ENCODE measurements at regions not wholly inside any gene's neighbourhood (a gene's known extent, or its start where the extent isn't known, plus 50 kb on each side); places are given as distances from the start of the nearest gene placed in this dataset.

GRCh38 chr12:4196805-4197420 is 76.6 kb upstream of the CCND2 start:
- no peak for ATAC-seq
- Mint-ChIP-seq H3K4me3 (no peak overlapping the region), H3K27me3 (no peaks in the 10 kb centered on the region), H3K27ac (no peak overlapping the region), H3K9me3 (no peaks in the 10 kb centered on the region), H3K4me1 (ENCODE audit: low read depth) (peaks cover 4% of the 10 kb centered on the region), H3K36me3 (ENCODE audit: low read depth) (no peaks in the 10 kb centered on the region)
- ChIA-PET POLR2A (interaction anchor here (1.2 kb wide), 1 partner anchor 8 kb away, joined by 3 read pairs; no protein-coding TSS in a partner anchor), CTCF (interaction anchor here (1.0 to 1.4 kb wide), 2 partner anchors 19 to 32 kb away, joined by 3 read pairs; no protein-coding TSS in a partner anchor)
- intact Hi-C loops (cut with micrococcal nuclease), result no loop called here
- TF ChIP-seq CTCF (IDR thresholded peaks at IDR 0.05), result no peak
- no peak for DNase-seq

DNA sequence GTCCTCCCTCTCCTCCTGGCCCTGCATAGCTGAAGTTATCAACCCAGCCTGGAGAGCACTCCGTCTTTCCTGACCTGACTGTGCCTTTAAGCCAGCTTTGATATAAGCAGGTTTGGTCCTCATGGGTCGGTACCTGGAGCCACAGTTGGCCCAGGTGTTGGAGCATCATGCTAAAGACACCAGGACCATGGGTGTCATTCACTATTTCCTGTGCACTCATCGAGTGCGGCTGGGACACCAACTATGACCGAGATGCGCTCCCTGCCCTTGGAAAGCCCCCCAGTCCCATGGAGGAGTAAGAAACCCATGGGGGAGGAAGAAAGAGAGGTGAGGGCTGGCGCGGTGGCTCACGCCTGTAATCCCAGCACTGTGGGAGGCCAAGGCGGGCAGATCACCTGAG is 78.9 kb upstream of the CCND2 start:
- ChIA-PET POLR2A (no interaction called here), CTCF (interaction anchor here (0.8 kb wide), 1 partner anchor 200 kb away, joined by 3 read pairs; no protein-coding TSS in a partner anchor)
- no peaks in the 10 kb centered on the region for H3K27me3 Mint-ChIP-seq
- H3K4me1 Mint-ChIP-seq (ENCODE audit: low read depth), result peaks cover 4% of the 10 kb centered on the region
- TF ChIP-seq CTCF (IDR thresholded peaks at IDR 0.05), result no peak
- DNase-seq, result no peak
- no peak overlapping the region for H3K4me3 Mint-ChIP-seq
- H3K27ac Mint-ChIP-seq, result no peak overlapping the region
- no peaks in the 10 kb centered on the region for H3K36me3 Mint-ChIP-seq (ENCODE audit: low read depth)
- no peaks in the 10 kb centered on the region for H3K9me3 Mint-ChIP-seq
- ATAC-seq, result no peak
- intact Hi-C loops (cut with micrococcal nuclease), result no loop called here

GRCh38 chr12:4193821-4194220 is 79.7 kb upstream of the CCND2 start:
- ATAC-seq (no peak), DNase-seq (no peak)
- H3K27ac Mint-ChIP-seq, result no peak overlapping the region
- TF ChIP-seq CTCF (IDR thresholded peaks at IDR 0.05), result no peak
- no peaks in the 10 kb centered on the region for H3K36me3 Mint-ChIP-seq (ENCODE audit: low read depth)
- H3K27me3 Mint-ChIP-seq, result no peaks in the 10 kb centered on the region
- POLR2A ChIA-PET, result no interaction called here
- peaks cover 4% of the 10 kb centered on the region for H3K4me1 Mint-ChIP-seq (ENCODE audit: low read depth)
- H3K4me3 Mint-ChIP-seq, result no peak overlapping the region
- intact Hi-C loops (cut with micrococcal nuclease), result no loop called here
- CTCF ChIA-PET, result interaction anchor here (0.8 to 1.0 kb wide), 2 partner anchors 17 to 199 kb away, joined by 3 read pairs; no protein-coding TSS in a partner anchor
- H3K9me3 Mint-ChIP-seq, result no peaks in the 10 kb centered on the region

GRCh38 chr12:4191642-4192041 is 81.9 kb upstream of the CCND2 start:
- no peak overlapping the region for H3K4me3 Mint-ChIP-seq
- no peaks in the 10 kb centered on the region for H3K9me3 Mint-ChIP-seq
- ChIA-PET POLR2A (interaction anchor here (1.2 kb wide), 1 partner anchor 102 kb away, joined by 3 read pairs; no protein-coding TSS in a partner anchor), CTCF (interaction anchor here (0.6 to 1.4 kb wide), 2 partner anchors 12 to 28 kb away, joined by 3 read pairs; no protein-coding TSS in a partner anchor)
- DNase-seq (no peak), ATAC-seq (no peak)
- H3K27me3 Mint-ChIP-seq, result no peaks in the 10 kb centered on the region
- no peaks in the 10 kb centered on the region for H3K4me1 Mint-ChIP-seq (ENCODE audit: low read depth)
- intact Hi-C loops (cut with micrococcal nuclease), result no loop called here
- no peak overlapping the region for H3K27ac Mint-ChIP-seq
- no peak for TF ChIP-seq CTCF (IDR thresholded peaks at IDR 0.05)
- no peaks in the 10 kb centered on the region for H3K36me3 Mint-ChIP-seq (ENCODE audit: low read depth)

DNA sequence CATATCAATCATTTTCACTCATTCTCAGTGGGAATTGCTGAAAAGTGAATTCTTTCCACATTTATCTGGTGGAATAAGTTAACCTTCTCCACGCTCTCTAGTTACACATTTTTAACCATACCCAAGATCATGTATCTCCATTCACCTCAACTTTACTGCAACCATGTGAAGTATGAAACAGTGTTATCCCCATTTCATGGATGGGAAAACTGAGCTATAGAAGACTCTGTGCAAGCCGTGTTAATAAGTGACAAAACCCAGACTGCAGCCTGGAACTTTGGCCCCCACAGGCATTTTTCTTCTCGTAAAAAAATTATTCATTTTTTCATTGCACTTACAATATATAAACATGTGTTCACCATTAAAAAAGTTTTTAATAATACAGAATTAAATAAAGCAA is 82.4 kb upstream of the CCND2 start:
- ChIA-PET POLR2A (no interaction called here), CTCF (interaction anchor here (0.6 kb wide), 1 partner anchor 12 kb away, joined by 3 read pairs; no protein-coding TSS in a partner anchor)
- no peak overlapping the region for H3K4me3 Mint-ChIP-seq
- H3K27ac Mint-ChIP-seq, result no peak overlapping the region
- TF ChIP-seq CTCF (IDR thresholded peaks at IDR 0.05), result no peak
- no peaks in the 10 kb centered on the region for H3K4me1 Mint-ChIP-seq (ENCODE audit: low read depth)
- no peaks in the 10 kb centered on the region for H3K36me3 Mint-ChIP-seq (ENCODE audit: low read depth)
- H3K9me3 Mint-ChIP-seq, result no peaks in the 10 kb centered on the region
- no peak for ATAC-seq
- intact Hi-C loops (cut with micrococcal nuclease), result no loop called here
- no peak for DNase-seq
- H3K27me3 Mint-ChIP-seq, result no peaks in the 10 kb centered on the region

Measured in activated CD8-positive, alpha-beta T cell treated with anti-CD3 and anti-CD28 coated beads for 36 hours (primary cell).